IMR-90 (cell line): ENCODE measurements at regions not wholly inside any gene's neighbourhood (a gene's known extent, or its start where the extent isn't known, plus 50 kb on each side); places are given as distances from the start of the nearest gene placed in this dataset.
A peak's percentile ranks its signal among the peaks of the same experiment; 100 is the strongest.

Source experiments
- ATAC-seq: fragments of 200-7000 bp; cut with Tn5 transposase; 2 replicates; pipeline ENCODE4 v1.9.1; 2020; ENCODE audit warnings: low read depth, mild to moderate bottlenecking, moderate library complexity
- BruUV-seq: library from RNA; stranded (reverse); fragments of 400-500 nt; replicated peaks from 2 replicates; lab custom pipeline; 2021; lab: Mats Ljungman, UMichigan
- CTCF ChIA-PET: fragments of 300-600 bp; formaldehyde crosslinking; extraction: SDS; loops from one replicate; lab custom pipeline; 2021; ENCODE audit warnings: antibody characterized with exemption; lab: Yijun Ruan, JAX
- POLR2A ChIA-PET: fragments of 300-600 bp; sonication (Branson Sonifier 250); formaldehyde crosslinking; loops from one replicate; lab custom pipeline; 2022; ENCODE audit warnings: antibody characterized with exemption; ENCODE audit not compliant: unreplicated experiment; lab: Charles Lee
- DNase-seq: peaks from one replicate; pipeline ENCODE4 v3.0.0; 2013
- H2AFZ ChIP-seq: replicated peaks from 2 replicates; pipeline ENCODE3; 2013; ENCODE audit warnings: low read length, mild to moderate bottlenecking; ENCODE audit not compliant: poor library complexity
- H2AK5ac ChIP-seq: 2 replicates; pipeline ENCODE4 v1.6.1; 2013; ENCODE audit warnings: low read depth, low read length, inconsistent platforms
- H2AK9ac ChIP-seq: replicated peaks from 2 replicates; pipeline ENCODE3; 2013; ENCODE audit warnings: mild to moderate bottlenecking, low read depth, low read length, moderate library complexity; ENCODE audit not compliant: poor library complexity
- H2BK120ac ChIP-seq: 2 replicates; pipeline ENCODE4 v1.6.1; 2013; ENCODE audit warnings: low read depth, low read length, inconsistent platforms
- H2BK15ac ChIP-seq: 3 replicates; pipeline ENCODE4 v1.6.1; 2013; ENCODE audit warnings: low read depth, low read length, inconsistent platforms
- H2BK20ac ChIP-seq: 2 replicates; pipeline ENCODE4 v1.6.1; 2013; ENCODE audit warnings: low read depth, mild to moderate bottlenecking, inconsistent platforms, low read length, moderate library complexity
- H2BK5ac ChIP-seq: 2 replicates; pipeline ENCODE4 v1.6.1; 2013; ENCODE audit warnings: mild to moderate bottlenecking, low read depth, low read length, inconsistent platforms; ENCODE audit not compliant: poor library complexity, severe bottlenecking
- H3K14ac ChIP-seq: replicated peaks from 2 replicates; pipeline ENCODE4 v1.6.1; 2013; ENCODE audit warnings: low read depth, low read length, inconsistent platforms
- H3K18ac ChIP-seq: 2 replicates; pipeline ENCODE4 v1.6.1; 2013; ENCODE audit warnings: low read depth, low read length, control low read depth
- H3K23ac ChIP-seq: 2 replicates; pipeline ENCODE4 v1.6.1; 2013; ENCODE audit warnings: low read depth, low read length, inconsistent platforms
- H3K27ac ChIP-seq: 2 replicates; pipeline ENCODE4 v1.5.1; 2013; ENCODE audit warnings: mild to moderate bottlenecking, control low read depth, low read length; ENCODE audit not compliant: insufficient read depth
- H3K27me3 ChIP-seq: 2 replicates; pipeline ENCODE4 v1.6.1; 2013; ENCODE audit warnings: low read length; ENCODE audit not compliant: control insufficient read depth, insufficient read depth
- H3K36me3 ChIP-seq: 2 replicates; pipeline ENCODE4 v1.6.1; 2013; ENCODE audit warnings: low read length, mixed read lengths; ENCODE audit not compliant: control insufficient read depth, insufficient read depth
- H3K4ac ChIP-seq: 2 replicates; pipeline ENCODE4 v1.6.1; 2013; ENCODE audit warnings: low read depth, low read length, inconsistent platforms
- H3K4me1 ChIP-seq: 2 replicates; pipeline ENCODE4 v1.6.1; 2013; ENCODE audit warnings: low read length, mixed read lengths; ENCODE audit not compliant: control insufficient read depth, insufficient read depth
- H3K4me2 ChIP-seq: 2 replicates; pipeline ENCODE4 v1.6.1; 2013; ENCODE audit warnings: low read depth, mild to moderate bottlenecking, control low read depth, low read length, moderate library complexity
- H3K4me3 ChIP-seq: 2 replicates; pipeline ENCODE4 v1.5.1; 2013; ENCODE audit warnings: low read depth, mild to moderate bottlenecking, control low read depth, low read length, moderate library complexity; ENCODE audit not compliant: insufficient read depth
- H3K56ac ChIP-seq: 2 replicates; pipeline ENCODE4 v1.6.1; 2013; ENCODE audit warnings: low read length, inconsistent platforms; ENCODE audit not compliant: insufficient read depth; ENCODE audit errors: extremely low read depth
- H3K79me1 ChIP-seq, 2 experiments: 2 replicates each; pipeline ENCODE4 v1.6.1; 2013; ENCODE audit warnings: low read length in 2 of 2, inconsistent platforms in 1 of 2, low read depth in 1 of 2
- H3K9ac ChIP-seq: 2 replicates; pipeline ENCODE4 v1.6.1; 2013; ENCODE audit warnings: low read depth, low read length, control low read depth
- H3K9me1 ChIP-seq: 2 replicates; pipeline ENCODE4 v1.6.1; 2013; ENCODE audit warnings: low read length, inconsistent platforms; ENCODE audit not compliant: insufficient read depth
- H3K9me3 ChIP-seq: 2 replicates; pipeline ENCODE4 v1.6.1; 2013; ENCODE audit warnings: low read length; ENCODE audit not compliant: control insufficient read depth, insufficient read depth
- H4K20me1 ChIP-seq: 2 replicates; pipeline ENCODE4 v1.6.1; 2013; ENCODE audit warnings: low read length, inconsistent platforms; ENCODE audit not compliant: insufficient read depth
- H4K5ac ChIP-seq: 2 replicates; pipeline ENCODE4 v1.6.1; 2013; ENCODE audit warnings: mild to moderate bottlenecking, low read depth, low read length, control low read depth
- H4K8ac ChIP-seq, 2 experiments: 2 replicates each; pipeline ENCODE4 v1.6.1; 2013; ENCODE audit warnings: low read depth in 2 of 2, low read length in 2 of 2, control low read depth in 1 of 2, inconsistent platforms in 1 of 2
- H4K91ac ChIP-seq: 2 replicates; pipeline ENCODE4 v1.6.1; 2013; ENCODE audit warnings: low read depth, low read length, inconsistent platforms; ENCODE audit not compliant: insufficient read depth
- MAFK ChIP-seq: IDR thresholded peaks from 2 replicates; pipeline ENCODE4 v1.6.1; 2012; ENCODE audit warnings: low read depth, low read length, improper control_type of control experiment
- WGBS, 2 experiments: methylation state at CpG; one replicate each; pipeline versions ENCODE4 v1.1.5 to v1.1.7; 2013; ENCODE audit warnings: missing lambda C conversion rate in 2 of 2; ENCODE audit not compliant: insufficient read length in 1 of 2; ENCODE audit errors: extremely low coverage in 2 of 2; 5-methylcytosine and 5-hydroxymethylcytosine counted together
- dilution Hi-C: fragments of 300-500 bp; cut with HindIII; formaldehyde crosslinking; loops from one replicate; pipeline ENCODE4 v1.14.3; 2018; ENCODE audit warnings: low sequenced_read_pairs; ENCODE audit not compliant: unreplicated experiment
- in situ Hi-C: fragments of 300-500 bp; cut with MboI; formaldehyde crosslinking; loops from 3 replicates; pipeline ENCODE4 v1.14.3; 2019; ENCODE audit warnings: low sequenced_read_pairs, inconsistent platforms, mixed read lengths
- intact Hi-C: fragments of 100-400 bp; cut with micrococcal nuclease; formaldehyde crosslinking; loops from 2 replicates; pipeline ENCODE4 v1.10.0; 2022
- TF ChIP-seq, protein P1 (sequence below): fragments of 150-350 bp; IDR thresholded peaks from 2 replicates; pipeline ENCODE4 v1.6.1; 2017; ENCODE audit warnings: mild to moderate bottlenecking, antibody characterized with exemption, low read length, low read depth

GRCh38 chr7:25931156-25931555, 220.8 kb upstream of the NFE2L3 start:
- Histone ChIP-seq H3K4me2 (no peak overlapping the region), H3K23ac (no peak overlapping the region), H4K20me1 (no peaks in the 10 kb centered on the region), H3K14ac (no peak overlapping the region), H3K56ac (no peak overlapping the region), H3K36me3 (no peaks in the 10 kb centered on the region), H3K27ac (no peak overlapping the region), H3K4ac (no peak overlapping the region), H2AK9ac (no peak overlapping the region), H4K91ac (no peak overlapping the region), H4K8ac (no peak overlapping the region), H2AFZ (no peak overlapping the region), H4K5ac (no peak overlapping the region), H3K4me1 (no peaks in the 10 kb centered on the region), H3K9me3 (no peaks in the 10 kb centered on the region), H2BK20ac (no peak overlapping the region), H2BK120ac (no peak overlapping the region), H3K79me1 (no peaks in the 10 kb centered on the region), H2BK5ac (no peak overlapping the region), H3K9ac (no peak overlapping the region), H3K27me3 (no peaks in the 10 kb centered on the region), H2AK5ac (no peak overlapping the region), H2BK15ac (no peak overlapping the region), H3K9me1 (no peaks in the 10 kb centered on the region), H3K4me3 (no peak overlapping the region), H3K18ac (no peak overlapping the region)
- intact Hi-C loops: no loop called here
- no TSS peak for BruUV-seq
- ATAC-seq: no peak
- ChIA-PET POLR2A (no interaction called here), CTCF (no interaction called here)
- dilution Hi-C loops: no loop called here
- DNase-seq: no peak
- WGBS, 2 experiments: no CpG with 5 or more reads among the region's 1 CpG
- in situ Hi-C loops: no loop called here
- peak; percentile 65 for TF ChIP-seq MAFK
- TF ChIP-seq, protein P1, sequence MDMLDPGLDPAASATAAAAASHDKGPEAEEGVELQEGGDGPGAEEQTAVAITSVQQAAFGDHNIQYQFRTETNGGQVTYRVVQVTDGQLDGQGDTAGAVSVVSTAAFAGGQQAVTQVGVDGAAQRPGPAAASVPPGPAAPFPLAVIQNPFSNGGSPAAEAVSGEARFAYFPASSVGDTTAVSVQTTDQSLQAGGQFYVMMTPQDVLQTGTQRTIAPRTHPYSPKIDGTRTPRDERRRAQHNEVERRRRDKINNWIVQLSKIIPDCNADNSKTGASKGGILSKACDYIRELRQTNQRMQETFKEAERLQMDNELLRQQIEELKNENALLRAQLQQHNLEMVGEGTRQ: no peak
